OCI-LY3 (cell line): ENCODE measurements at regions not wholly inside any gene's neighbourhood (a gene's known extent, or its start where the extent isn't known, plus 50 kb on each side); places are given as distances from the start of the nearest gene placed in this dataset.
"Not testable (repeated sequence)": the region's sequence is repeated elsewhere in the genome, so short reads cannot be mapped to it uniquely, and the experiment has no call there.

Source experiments
- CTCF ChIP-seq: fragments of 200-600, 300-600 bp; sonication (generic); IDR thresholded peaks from 2 replicates; pipeline ENCODE4 v1.5.1; 2014; ENCODE audit warnings: antibody characterized with exemption, low read length, low read depth
- EZH2phosphoT487 ChIP-seq: fragments of 200-600 bp; shearing (Covaris generic); IDR thresholded peaks from 2 replicates; pipeline ENCODE4 v1.6.1; 2018; ENCODE audit warnings: antibody characterized with exemption, mixed run types, low read depth

GRCh38 chr11:109965926-109966325 is 127.3 kb upstream of the ZC3H12C start:
- TF ChIP-seq CTCF, EZH2phosphoT487: not testable (repeated sequence)
